ENCODE measurements at regions not wholly inside any gene's neighbourhood (a gene's known extent, or its start where the extent isn't known, plus 50 kb on each side); places are given as distances from the start of the nearest gene placed in this dataset.

- TF ChIP-seq CTCF (IDR thresholded peaks at IDR 0.05; ENCODE audit: insufficient read depth, low read depth, low read length) (no peak), EZH2 (IDR thresholded peaks at IDR 0.05; ENCODE audit: insufficient read depth, low read length) (no peak)
These were observed 94.7 kb downstream of the CCDC185 start for GRCh38 chr1:223487887-223488259.

Measured in astrocyte (in vitro differentiated cells and primary cell).